Upper lobe of left lung (tissue), 4 donors: ENCODE measurements at regions not wholly inside any gene's neighbourhood (a gene's known extent, or its start where the extent isn't known, plus 50 kb on each side); places are given as distances from the start of the nearest gene placed in this dataset.

ENCODE experiments used
- EP300 ChIP-seq, 4 donors: sonication (generic); formaldehyde crosslinking; IDR thresholded peaks; one replicate each; pipeline ENCODE4 v1.5.1; 2017; ENCODE audit warnings: antibody characterized with exemption in 4 of 4, control low read depth in 2 of 4
- POLR2A ChIP-seq, 4 donors: fragments of 450-650 bp; IDR thresholded peaks; one replicate each; pipeline ENCODE4 v1.5.1; 2016 to 2017; ENCODE audit warnings: antibody characterized with exemption in 4 of 4, mild to moderate bottlenecking in 2 of 4
- TF ChIP-seq, protein P1 (sequence below), 6 experiments: fragments of 450-650 bp in 4 of 6; fragments of 200-600 bp in 2 of 6; sonication (generic) in 2 of 6; IDR thresholded peaks; one replicate each; pipeline ENCODE4 v1.5.1; 2016 to 2019; ENCODE audit warnings: antibody characterized with exemption in 6 of 6

DNA sequence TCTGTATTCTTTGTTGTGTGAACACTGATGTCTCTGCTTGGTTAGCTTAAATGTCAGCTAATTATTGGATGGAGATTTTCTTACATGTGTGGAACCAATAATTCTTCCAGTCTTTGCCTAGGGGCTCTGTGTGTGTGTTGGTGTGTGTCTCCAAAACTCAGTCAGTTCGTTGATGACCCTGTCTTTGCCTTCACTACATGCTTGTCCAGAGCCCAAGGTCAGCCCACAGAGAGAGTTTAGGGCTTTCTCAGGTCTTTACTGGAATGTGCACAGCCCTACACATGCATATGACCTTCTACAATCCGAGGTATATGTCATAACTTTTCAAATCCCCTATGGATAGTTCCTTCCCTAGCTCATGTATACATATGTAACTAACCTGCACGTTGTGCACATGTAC is 74.1 kb upstream of the LDAH start:
- TF ChIP-seq, protein P1, sequence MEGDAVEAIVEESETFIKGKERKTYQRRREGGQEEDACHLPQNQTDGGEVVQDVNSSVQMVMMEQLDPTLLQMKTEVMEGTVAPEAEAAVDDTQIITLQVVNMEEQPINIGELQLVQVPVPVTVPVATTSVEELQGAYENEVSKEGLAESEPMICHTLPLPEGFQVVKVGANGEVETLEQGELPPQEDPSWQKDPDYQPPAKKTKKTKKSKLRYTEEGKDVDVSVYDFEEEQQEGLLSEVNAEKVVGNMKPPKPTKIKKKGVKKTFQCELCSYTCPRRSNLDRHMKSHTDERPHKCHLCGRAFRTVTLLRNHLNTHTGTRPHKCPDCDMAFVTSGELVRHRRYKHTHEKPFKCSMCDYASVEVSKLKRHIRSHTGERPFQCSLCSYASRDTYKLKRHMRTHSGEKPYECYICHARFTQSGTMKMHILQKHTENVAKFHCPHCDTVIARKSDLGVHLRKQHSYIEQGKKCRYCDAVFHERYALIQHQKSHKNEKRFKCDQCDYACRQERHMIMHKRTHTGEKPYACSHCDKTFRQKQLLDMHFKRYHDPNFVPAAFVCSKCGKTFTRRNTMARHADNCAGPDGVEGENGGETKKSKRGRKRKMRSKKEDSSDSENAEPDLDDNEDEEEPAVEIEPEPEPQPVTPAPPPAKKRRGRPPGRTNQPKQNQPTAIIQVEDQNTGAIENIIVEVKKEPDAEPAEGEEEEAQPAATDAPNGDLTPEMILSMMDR (IDR thresholded peaks at IDR 0.05) = no peak
- TF ChIP-seq POLR2A (IDR thresholded peaks at IDR 0.05) (no peak), EP300 (IDR thresholded peaks at IDR 0.05) (no peak)
